ENCODE measurements at regions not wholly inside any gene's neighbourhood (a gene's known extent, or its start where the extent isn't known, plus 50 kb on each side); places are given as distances from the start of the nearest gene placed in this dataset.

DNA sequence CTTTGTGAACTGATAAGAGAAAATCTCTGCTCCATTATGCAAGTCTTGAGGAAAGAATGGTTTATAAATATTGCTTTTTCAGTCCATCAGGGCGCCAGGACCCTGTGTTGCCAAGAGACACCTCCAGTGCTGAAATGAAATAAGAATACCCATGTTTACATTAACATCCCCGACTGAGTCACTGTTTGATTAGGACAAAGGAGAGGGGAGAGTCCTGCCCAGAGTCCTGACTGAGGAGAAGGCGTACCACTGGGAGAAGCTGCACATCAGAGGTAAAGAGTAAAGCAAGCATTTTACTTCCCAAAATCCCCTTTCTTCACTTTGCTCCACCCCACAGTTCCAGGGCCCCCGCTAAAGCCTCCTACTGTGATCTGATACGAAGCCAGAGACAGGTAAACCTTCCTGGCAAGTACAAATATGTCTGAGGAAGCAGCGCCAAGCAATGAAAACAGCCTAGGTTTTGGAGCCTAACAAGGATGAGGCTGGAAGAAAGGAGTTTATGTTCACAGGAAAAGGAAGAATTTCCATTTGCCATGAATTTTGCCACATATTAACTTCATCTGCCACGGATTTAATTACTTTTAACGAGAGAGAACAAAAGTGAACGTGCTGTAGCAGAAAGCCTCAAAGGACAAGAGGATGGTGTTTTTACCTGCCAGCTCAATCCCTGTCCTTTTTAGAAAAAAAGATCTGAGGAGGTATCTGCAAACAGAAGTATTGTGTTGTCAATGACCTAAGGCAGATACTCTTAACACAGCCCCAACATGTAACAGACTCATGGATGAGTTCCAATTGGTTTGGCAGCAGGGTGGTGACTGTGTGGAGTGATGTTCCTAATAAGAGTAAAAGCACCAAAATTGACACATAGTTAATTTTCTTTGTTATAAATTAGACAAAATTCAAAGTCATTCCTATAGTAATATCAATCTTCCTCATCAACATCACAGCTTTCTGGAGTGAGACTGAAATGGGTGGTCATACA, 209.4 kb upstream of the TLE4 start:
- Histone ChIP-seq H3K4me1 (peaks cover 0 to 1% of the 10 kb centered on the region in 2 donors), H3K27me3 (no peaks in the 10 kb centered on the region), H3K9me3 (no peaks in the 10 kb centered on the region), H3K4me3 (no peak overlapping the region), H3K27ac (no peak overlapping the region), H3K36me3 (no peaks in the 10 kb centered on the region)
- TF ChIP-seq, protein P1, sequence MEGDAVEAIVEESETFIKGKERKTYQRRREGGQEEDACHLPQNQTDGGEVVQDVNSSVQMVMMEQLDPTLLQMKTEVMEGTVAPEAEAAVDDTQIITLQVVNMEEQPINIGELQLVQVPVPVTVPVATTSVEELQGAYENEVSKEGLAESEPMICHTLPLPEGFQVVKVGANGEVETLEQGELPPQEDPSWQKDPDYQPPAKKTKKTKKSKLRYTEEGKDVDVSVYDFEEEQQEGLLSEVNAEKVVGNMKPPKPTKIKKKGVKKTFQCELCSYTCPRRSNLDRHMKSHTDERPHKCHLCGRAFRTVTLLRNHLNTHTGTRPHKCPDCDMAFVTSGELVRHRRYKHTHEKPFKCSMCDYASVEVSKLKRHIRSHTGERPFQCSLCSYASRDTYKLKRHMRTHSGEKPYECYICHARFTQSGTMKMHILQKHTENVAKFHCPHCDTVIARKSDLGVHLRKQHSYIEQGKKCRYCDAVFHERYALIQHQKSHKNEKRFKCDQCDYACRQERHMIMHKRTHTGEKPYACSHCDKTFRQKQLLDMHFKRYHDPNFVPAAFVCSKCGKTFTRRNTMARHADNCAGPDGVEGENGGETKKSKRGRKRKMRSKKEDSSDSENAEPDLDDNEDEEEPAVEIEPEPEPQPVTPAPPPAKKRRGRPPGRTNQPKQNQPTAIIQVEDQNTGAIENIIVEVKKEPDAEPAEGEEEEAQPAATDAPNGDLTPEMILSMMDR (IDR thresholded peaks at IDR 0.05), result no peak
- intact Hi-C loops (cut with DNase I), result no loop called here
- ATAC-seq (no peak), DNase-seq (no peak)

DNA sequence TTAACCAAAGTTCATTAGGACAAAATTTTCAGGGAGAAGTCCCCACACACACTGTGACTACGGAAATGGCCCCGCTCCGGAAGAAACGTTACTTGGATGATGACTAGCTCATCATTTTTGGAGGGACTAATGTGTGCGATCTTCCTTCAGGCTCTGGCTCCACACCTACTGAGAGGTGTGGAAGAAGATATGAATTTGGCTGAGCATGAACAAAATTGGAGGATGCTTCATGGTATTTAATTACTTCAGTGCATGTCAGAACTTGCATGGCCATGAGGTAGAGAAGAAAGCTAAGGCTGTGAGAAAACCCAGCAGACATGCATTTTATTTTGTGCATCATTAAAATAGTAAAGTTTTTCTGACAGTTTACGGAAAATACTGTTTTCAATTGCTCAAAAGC, 202.1 kb upstream of the TLE4 start:
- no peaks in the 10 kb centered on the region for H3K27me3 ChIP-seq
- intact Hi-C loops (cut with DNase I), result no loop called here

DNA sequence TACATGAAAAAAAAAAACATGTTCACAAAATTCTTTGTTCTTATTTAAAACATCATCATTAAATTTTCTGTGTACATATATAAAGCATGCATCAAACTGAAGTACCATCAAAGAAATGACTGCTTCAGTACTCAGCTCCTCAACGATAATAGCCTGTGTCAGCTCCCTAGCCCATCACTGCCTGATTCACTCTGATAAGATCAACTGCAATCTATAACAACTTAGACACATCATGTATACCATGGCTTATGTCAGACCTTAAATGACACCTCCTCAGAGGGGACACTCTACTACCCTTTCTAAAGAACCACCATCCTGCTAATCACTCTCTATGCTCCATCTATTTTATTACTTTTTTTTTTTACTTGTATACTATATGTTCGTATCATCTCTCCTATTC, 200.5 kb upstream of the TLE4 start:
- Histone ChIP-seq H3K4me1 (no peaks in the 10 kb centered on the region), H3K27me3 (no peaks in the 10 kb centered on the region), H3K36me3 (no peaks in the 10 kb centered on the region), H3K4me3 (no peak overlapping the region), H3K27ac (no peak overlapping the region), H3K9me3 (no peaks in the 10 kb centered on the region)
- ATAC-seq (no peak), DNase-seq (no peak)
- intact Hi-C loops (cut with DNase I), result no loop called here
- TF ChIP-seq, protein P1 (IDR thresholded peaks at IDR 0.05), result no peak

More for the DNA sequence above, 202.1 kb upstream of the TLE4 start:
- no peaks in the 10 kb centered on the region for H3K9me3 ChIP-seq
- no peaks in the 10 kb centered on the region for H3K4me1 ChIP-seq
- ATAC-seq (no peak), DNase-seq (no peak)
- no peak overlapping the region for H3K4me3 ChIP-seq
- H3K36me3 ChIP-seq, result no peaks in the 10 kb centered on the region
- TF ChIP-seq, protein P1 (IDR thresholded peaks at IDR 0.05), result no peak
- H3K27ac ChIP-seq, result no peak overlapping the region

DNA sequence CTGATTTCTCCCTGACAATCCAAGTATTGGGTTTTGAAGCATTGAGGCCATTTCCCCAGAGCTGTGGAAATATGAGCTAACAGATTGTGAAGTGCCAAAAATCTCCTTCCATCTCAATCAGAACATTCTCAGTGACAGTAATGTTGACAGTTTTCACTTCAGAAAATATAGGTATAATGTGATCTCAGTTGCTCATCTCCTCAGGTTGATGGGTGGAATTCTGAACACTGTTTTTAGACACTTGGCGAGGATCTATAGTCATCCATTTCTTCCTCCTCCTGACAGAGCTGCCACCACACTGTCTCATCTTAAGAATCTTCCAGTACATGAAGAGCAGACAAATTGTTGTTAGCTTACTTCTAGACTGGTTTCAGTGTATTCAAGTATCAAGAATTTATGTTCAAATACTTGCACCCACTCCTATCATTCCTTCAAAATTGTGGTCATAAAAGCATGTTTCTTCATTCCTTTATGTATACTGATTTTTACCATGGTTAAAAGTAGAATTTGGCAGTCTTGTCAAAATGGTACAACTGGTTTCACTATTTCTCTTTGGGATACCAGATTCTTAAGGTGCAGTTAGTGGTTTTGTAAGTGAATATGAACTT, 199.7 kb upstream of the TLE4 start:
- DNase-seq (no peak), ATAC-seq (no peak)
- Histone ChIP-seq H3K27ac (no peak overlapping the region), H3K27me3 (no peaks in the 10 kb centered on the region), H3K4me3 (no peak overlapping the region), H3K36me3 (no peaks in the 10 kb centered on the region), H3K4me1 (no peaks in the 10 kb centered on the region), H3K9me3 (no peaks in the 10 kb centered on the region)
- TF ChIP-seq, protein P1 (IDR thresholded peaks at IDR 0.05), result no peak
- intact Hi-C loops (cut with DNase I), result no loop called here

DNA sequence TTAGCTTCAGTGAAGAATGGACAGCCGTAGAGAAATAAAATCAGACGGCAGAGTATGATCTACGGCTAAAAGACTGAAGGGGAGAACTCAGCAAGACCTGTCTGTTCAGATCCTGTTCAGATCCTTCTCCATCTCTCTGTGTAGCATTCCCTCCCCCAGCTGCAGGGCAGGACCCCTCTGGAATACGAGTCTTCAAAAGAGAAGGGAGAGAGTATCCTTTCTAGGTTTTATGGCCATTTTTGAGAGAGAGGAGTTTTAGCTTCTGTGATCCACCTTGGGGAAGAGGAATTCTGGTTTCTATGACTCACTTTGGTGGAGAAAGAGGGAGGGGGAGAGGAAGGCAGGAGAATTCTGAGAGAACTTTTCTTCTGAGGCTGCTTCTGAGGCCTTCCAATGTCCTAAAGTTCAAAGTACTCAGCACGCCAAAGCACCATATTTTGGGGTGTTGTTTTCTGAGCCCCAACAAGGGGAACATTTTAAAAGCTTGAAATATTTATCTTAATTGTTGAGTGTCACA, 194.4 kb upstream of the TLE4 start:
- TF ChIP-seq, protein P1 (IDR thresholded peaks at IDR 0.05), result no peak
- H3K9me3 ChIP-seq, result peaks cover 0 to 12% of the 10 kb centered on the region in 2 donors
- H3K4me1 ChIP-seq, result no peaks in the 10 kb centered on the region
- H3K36me3 ChIP-seq, result no peaks in the 10 kb centered on the region
- no peaks in the 10 kb centered on the region for H3K27me3 ChIP-seq
- H3K4me3 ChIP-seq, result no peak overlapping the region
- DNase-seq (no peak), ATAC-seq (no peak)
- intact Hi-C loops (cut with DNase I), result no loop called here
- H3K27ac ChIP-seq, result no peak overlapping the region

Data from left lung (tissue), 4 donors.